ENCODE measurements at regions not wholly inside any gene's neighbourhood (a gene's known extent, or its start where the extent isn't known, plus 50 kb on each side); places are given as distances from the start of the nearest gene placed in this dataset.
"Not testable (repeated sequence)": the region's sequence is repeated elsewhere in the genome, so short reads cannot be mapped to it uniquely, and the experiment has no call there.

- no peak for DNase-seq
These were observed 177.1 kb downstream of the RNF144A start for GRCh38 chr2:7094231-7094741.

- no peak for DNase-seq
These were observed 179.6 kb downstream of the RNF144A start for GRCh38 chr2:7096726-7097352.

GRCh38 chr2:7097353-7097895 lies 180.2 kb downstream of the RNF144A start:
- peak; percentile 90 for DNase-seq

- DNase-seq, result no peak
These were observed 181.6 kb downstream of the RNF144A start for GRCh38 chr2:7098816-7099215.

- DNase-seq, result not testable (repeated sequence)
These were observed 182.5 kb downstream of the RNF144A start for GRCh38 chr2:7099687-7100086.

GRCh38 chr2:7102826-7103225 lies 185.6 kb downstream of the RNF144A start:
- no peak for DNase-seq

GRCh38 chr2:7108792-7109532 lies 191.8 kb downstream of the RNF144A start:
- no peak for DNase-seq

- no peak for DNase-seq
These were observed 192.3 kb downstream of the RNF144A start for GRCh38 chr2:7109533-7109885.

- DNase-seq, result peak; percentile 1
These were observed 194.4 kb downstream of the RNF144A start for GRCh38 chr2:7111626-7112025.

GRCh38 chr2:7115364-7115763 lies 198.2 kb downstream of the RNF144A start:
- no peak for DNase-seq

- DNase-seq, result no peak
These were observed 198.7 kb downstream of the RNF144A start for GRCh38 chr2:7115906-7116305.

GRCh38 chr2:7116511-7116910 lies 199.3 kb downstream of the RNF144A start:
- DNase-seq, result no peak

- no peak for DNase-seq
These were observed 199.9 kb downstream of the RNF144A start for GRCh38 chr2:7117076-7117475.

GRCh38 chr2:7118606-7119131 lies 201.5 kb downstream of the RNF144A start:
- no peak for DNase-seq

- DNase-seq, result peak; percentile 15
These were observed 202.1 kb downstream of the RNF144A start for GRCh38 chr2:7119132-7119835.

GRCh38 chr2:7121851-7122250 lies 204.6 kb downstream of the RNF144A start:
- DNase-seq, result no peak

GRCh38 chr2:7127156-7127555 lies 209.9 kb downstream of the RNF144A start:
- no peak for DNase-seq

GRCh38 chr2:7127687-7128086 lies 210.5 kb downstream of the RNF144A start:
- DNase-seq, result no peak

- no peak for DNase-seq
These were observed 214.0 kb downstream of the RNF144A start for GRCh38 chr2:7131261-7131660.

GRCh38 chr2:7132753-7133152 lies 215.5 kb downstream of the RNF144A start:
- no peak for DNase-seq

GRCh38 chr2:7133521-7133920 lies 216.3 kb downstream of the RNF144A start:
- DNase-seq, result no peak

GRCh38 chr2:7140306-7140705 lies 223.1 kb downstream of the RNF144A start:
- DNase-seq, result no peak

GRCh38 chr2:7145707-7146106 lies 228.5 kb downstream of the RNF144A start:
- DNase-seq, result no peak

Measured in NCI-H2227 treated with DMSO at 0.1 percent for 48 hours (cell line).